Activated CD4-positive, CD25-positive, alpha-beta regulatory T cell (primary cell): ENCODE measurements at regions not wholly inside any gene's neighbourhood (a gene's known extent, or its start where the extent isn't known, plus 50 kb on each side); places are given as distances from the start of the nearest gene placed in this dataset.
"Not testable (repeated sequence)": the region's sequence is repeated elsewhere in the genome, so short reads cannot be mapped to it uniquely, and the experiment has no call there.

Experiments used
- DNase-seq, 4 experiments: peaks; one replicate each; lab custom pipeline; 2025; lab: John Stamatoyannopoulos, UW

GRCh38 chr3:175956964-175957363, 1097.8 kb downstream of the NAALADL2 start:
- DNase-seq, result no peak

GRCh38 chr3:175951047-175951694, 1092.0 kb downstream of the NAALADL2 start:
- DNase-seq, result no peak

DNA sequence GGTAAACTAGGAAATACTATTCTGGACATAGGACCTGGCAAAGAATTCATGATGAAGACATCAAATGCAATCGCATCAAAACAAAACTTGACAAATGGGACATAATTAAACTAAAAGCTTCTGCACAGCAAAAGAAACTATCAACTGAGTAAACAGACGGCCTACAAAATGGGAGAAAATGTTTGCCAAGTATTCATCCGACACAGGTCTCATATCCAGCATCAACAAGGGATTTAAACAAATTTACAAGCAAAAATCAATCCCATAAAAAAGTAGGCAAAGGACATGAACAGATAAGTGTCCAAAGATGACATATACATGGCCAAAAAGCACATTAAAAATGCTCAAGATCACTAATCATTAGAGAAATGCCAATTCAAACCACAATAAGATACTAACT, 1088.9 kb downstream of the NAALADL2 start:
- no peak for DNase-seq

DNA sequence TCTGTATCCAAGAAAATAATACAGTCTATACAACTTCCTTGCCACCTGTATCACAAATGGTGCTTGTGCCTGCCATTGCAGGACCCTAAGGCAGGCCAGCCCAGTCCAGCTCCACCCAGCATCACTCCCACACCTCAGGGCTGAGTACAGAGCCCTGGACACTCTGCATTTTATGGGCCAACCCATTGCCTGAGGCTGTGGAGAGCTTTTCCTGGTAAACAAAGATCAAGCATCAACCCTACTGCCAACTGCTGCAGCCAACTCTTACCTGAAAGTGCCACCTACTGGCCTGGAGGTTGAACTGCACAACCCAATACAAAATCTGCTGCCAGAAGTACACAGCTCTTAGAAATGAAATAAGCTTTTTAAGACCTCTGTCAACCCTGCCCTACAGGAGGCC, 1082.2 kb downstream of the NAALADL2 start:
- no peak for DNase-seq

DNA sequence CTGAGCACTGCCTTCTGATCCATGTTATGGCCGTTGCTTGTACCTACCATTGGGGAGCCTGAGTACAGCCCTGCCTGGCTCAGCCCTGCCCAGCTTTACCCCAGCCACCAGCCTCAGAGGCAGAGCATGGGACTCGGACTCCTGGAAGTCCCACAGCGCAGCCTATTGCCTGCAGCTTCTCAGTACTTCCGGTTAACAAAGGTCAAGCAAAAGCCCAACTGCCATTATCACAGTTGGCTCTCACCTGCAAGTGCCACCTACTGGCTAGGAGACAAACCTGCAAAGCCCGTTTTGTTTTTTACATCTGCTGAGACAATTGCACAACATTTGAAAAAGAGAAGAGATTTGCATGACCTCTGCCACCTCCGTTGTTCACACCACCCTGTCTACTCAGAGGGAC, 1081.7 kb downstream of the NAALADL2 start:
- no peak for DNase-seq

DNA sequence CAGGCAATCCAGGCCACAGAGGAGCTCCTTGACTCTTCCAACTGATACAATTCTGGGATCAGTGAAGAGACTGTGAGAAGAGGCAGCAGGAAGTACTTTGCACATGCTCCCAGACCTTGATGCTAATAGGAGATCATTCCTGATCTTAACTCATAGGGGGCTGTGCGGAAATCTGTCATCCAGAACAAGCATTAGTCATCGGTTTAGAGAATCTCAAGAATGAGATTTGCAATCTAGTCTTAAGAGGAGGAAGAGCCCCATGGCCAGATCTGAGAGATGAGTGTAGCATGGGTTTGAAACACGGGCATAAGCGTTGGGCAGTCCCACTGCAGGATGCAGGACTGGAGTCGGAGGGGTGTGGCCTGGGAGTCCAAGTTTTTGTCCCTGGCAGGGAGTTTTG, 1081.1 kb downstream of the NAALADL2 start:
- DNase-seq, result no peak

GRCh38 chr3:175937367-175937766, 1078.2 kb downstream of the NAALADL2 start:
- DNase-seq, result not testable (repeated sequence)

DNA sequence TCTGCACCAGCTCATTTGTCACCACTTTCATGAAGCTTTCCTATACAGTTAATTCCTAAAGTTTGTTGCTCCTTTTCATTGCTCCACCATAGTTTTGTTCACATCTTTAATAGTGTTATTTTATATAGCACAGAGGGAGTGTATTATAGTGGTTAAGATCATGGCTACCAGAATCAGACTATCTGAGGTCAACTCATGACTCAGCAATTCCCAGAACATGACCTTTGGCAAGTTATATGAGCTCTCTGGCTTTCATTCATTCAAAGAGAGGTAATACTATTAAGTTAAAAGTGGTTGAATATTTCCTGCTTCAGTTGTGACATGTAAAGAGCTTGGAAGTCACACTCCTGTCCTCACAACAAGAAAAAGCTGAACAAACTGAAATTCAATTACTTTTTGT, 1073.5 kb downstream of the NAALADL2 start:
- no peak for DNase-seq

DNA sequence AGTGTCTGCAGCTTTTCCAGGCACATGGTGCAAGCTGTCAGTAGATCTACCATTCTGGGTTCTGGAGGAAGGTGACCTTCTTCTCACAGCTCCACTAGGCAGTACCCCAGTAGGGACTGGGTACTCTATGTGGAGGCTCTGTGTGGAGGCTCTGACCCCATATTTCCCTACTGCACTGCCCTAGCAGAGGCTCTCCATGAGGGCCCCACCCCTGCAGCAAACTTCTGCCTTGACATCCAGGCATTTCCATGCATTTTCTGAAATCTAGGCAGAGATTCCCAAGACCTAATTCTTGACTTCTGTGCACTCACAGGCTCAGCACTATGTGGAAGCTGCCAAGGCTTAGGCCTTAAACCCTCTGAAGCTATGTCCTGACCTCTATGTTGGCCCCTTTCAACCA, 1060.0 kb downstream of the NAALADL2 start:
- DNase-seq, result no peak

GRCh38 chr3:175916191-175916934, 1057.2 kb downstream of the NAALADL2 start:
- DNase-seq, result no peak

DNA sequence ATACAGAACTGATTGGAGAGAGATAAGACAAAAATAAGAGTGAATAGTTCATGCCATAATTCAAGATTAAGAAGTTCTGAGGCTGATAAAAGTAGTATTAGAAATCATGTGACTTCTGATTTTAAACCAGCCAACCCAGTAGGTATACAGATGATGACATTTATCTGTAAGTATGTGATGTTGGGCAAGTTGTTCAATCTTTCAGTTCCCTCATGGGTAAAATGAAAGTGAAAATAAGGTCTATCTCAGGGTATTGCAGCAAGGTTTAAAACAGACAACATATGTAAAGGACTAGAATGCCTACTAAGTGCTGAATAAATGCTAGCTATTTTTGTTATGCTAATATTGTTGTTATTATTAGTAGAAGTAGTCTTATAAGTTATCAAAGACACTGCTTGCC, 1055.7 kb downstream of the NAALADL2 start:
- no peak for DNase-seq

GRCh38 chr3:175913286-175913685, 1054.2 kb downstream of the NAALADL2 start:
- no peak for DNase-seq

GRCh38 chr3:175911937-175912336, 1052.8 kb downstream of the NAALADL2 start:
- no peak for DNase-seq

DNA sequence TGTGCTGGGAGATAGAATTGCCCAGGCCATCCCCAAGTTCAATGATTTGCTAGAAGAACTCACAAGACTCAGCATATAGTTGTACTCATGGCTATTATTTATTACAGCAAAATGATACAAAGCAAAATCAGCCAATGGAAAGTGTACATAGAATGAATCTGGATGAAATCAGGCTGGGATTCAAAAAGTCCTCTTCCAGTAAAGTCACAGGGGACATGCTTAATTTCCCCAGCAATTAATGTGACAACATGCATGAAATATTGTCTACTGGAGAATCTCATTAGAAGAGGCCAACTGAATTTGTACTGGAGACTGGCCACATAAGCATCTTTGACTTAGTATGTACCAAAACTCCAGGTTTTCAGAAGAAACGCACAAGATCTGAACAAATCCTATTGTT, 1043.1 kb downstream of the NAALADL2 start:
- no peak for DNase-seq

- DNase-seq, result no peak
Measured at GRCh38 chr3:175898194-175898593, 1039.1 kb downstream of the NAALADL2 start.

DNA sequence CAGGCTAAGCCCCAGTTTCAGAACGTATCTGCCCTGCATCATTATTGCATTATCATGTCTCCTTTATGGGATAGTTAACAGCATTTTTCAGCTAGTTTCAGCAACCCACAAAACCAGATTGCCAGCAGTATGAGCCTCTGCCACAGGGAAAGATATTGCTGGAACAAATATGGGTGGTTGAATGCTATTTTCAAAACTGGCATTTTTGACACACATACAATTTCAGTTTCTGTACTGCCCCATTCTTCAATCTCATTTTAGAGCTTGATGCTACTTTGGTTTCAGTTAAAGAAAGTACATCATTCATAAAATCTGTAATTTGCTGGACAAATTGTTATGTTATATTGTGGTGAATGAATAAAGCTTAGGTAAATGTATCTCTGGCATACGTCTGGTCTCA, 1037.5 kb downstream of the NAALADL2 start:
- no peak for DNase-seq

GRCh38 chr3:175895731-175896130, 1036.6 kb downstream of the NAALADL2 start:
- DNase-seq, result no peak

- DNase-seq, result no peak
Measured at GRCh38 chr3:175893566-175893965, 1034.4 kb downstream of the NAALADL2 start.

- no peak for DNase-seq
Measured at GRCh38 chr3:175890066-175890465, 1030.9 kb downstream of the NAALADL2 start.

DNA sequence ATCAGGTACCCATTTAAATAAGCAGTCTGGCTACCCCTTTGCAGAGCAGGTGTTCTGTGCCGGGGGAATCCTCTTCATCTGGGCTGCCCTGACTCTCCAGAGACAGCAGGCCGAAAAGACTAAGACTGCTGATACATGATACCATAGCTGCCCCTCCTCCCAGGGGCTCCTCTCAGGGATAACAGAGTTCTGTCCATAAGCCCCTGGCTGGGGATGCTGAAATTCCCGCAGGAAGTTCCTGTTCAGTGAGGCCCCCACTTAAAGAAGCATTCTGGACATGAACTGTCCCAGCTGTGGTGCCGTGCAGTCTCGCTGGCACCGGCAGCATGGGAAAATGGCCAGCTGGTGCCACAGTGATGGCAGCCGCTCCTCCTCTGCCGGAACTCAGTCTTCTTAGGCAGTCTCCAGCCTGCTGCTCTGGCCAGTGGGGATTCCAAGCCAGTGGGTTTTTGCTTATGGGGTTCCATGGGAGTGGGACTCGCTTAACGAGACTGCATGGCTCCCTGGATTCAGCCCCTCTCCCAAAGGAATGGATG, 1026.2 kb downstream of the NAALADL2 start:
- DNase-seq, result no peak

- DNase-seq, result no peak
Measured at GRCh38 chr3:175879417-175879816, 1020.3 kb downstream of the NAALADL2 start.

DNA sequence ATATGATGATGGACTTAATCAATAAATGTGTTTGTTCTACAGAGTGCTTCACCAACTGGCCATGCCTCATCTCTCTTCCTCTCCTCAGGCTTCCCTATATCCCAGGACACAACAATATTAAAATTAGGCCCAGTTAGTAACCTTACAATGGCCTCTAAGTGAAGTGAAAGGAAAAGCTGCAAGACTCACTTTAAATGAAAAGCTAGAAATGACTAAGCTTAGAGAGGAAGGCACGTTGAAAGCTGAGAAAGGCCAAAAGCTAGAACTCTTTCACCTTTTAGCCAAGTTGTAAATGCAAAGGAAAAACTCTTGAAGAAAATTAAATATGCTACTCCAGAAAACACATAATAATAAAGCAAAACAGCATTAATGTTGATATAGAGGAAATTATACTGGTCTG, 1010.3 kb downstream of the NAALADL2 start:
- no peak for DNase-seq

DNA sequence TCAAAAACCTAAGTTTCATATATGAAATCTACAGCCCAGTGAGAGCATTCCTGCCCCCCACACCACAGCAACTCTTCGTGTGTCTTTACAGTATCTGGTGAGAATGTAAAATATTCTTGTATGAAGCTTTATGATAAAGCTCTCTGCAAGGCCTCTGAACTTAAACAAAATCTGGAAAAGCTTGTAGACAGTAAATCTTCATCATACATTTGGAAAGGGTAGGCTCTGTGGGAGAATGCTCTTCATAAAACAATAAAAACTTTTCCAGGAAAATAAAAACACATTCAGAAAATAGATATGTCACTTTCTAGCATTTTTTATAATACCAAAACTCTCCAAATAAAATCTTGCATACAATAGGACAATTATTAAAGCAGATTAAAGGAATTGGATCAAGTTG, 1009.5 kb downstream of the NAALADL2 start:
- no peak for DNase-seq

GRCh38 chr3:175865724-175866123, 1006.6 kb downstream of the NAALADL2 start:
- no peak for DNase-seq
